ENCODE measurements at regions not wholly inside any gene's neighbourhood (a gene's known extent, or its start where the extent isn't known, plus 50 kb on each side); places are given as distances from the start of the nearest gene placed in this dataset.

GRCh38 chr13:103625194-103625593 is 559.0 kb upstream of the SLC10A2 start:
- Histone ChIP-seq H3K9me3 (ENCODE audit: low read length) (no peaks in the 10 kb centered on the region), H4K20me1 (ENCODE audit: insufficient read depth, low read length) (no peaks in the 10 kb centered on the region), H3K4me2 (ENCODE audit: low read length) (no peak overlapping the region), H3K9me2 (ENCODE audit: low read depth, low read length) (no peaks in the 10 kb centered on the region), H3K27ac (ENCODE audit: low read depth, low read length, poor library complexity, severe bottlenecking) (no peak overlapping the region), H3K36me3 (ENCODE audit: insufficient read depth, low read length) (no peaks in the 10 kb centered on the region), H3K4me3 (ENCODE audit: low read depth, low read length, poor library complexity, severe bottlenecking) (no peak overlapping the region), H2AFZ (ENCODE audit: low read length) (no peak overlapping the region), H3K79me2 (ENCODE audit: insufficient read depth, low read length) (no peaks in the 10 kb centered on the region), H3K27me3 (ENCODE audit: insufficient read depth, low read length) (no peaks in the 10 kb centered on the region), H3K9ac (ENCODE audit: low read length) (no peak overlapping the region), H3K4me1 (ENCODE audit: insufficient read depth, low read length, severe bottlenecking) (no peaks in the 10 kb centered on the region), H3F3A (ENCODE audit: insufficient read depth, low read length) (no peaks in the 10 kb centered on the region)
- TF ChIP-seq EZH2 (IDR thresholded peaks at IDR 0.05; ENCODE audit: borderline replicate concordance, low read length) (no peak), CTCF (IDR thresholded peaks at IDR 0.05; ENCODE audit: low read length) (no peak)

GRCh38 chr13:103618151-103618550 is 551.9 kb upstream of the SLC10A2 start:
- Histone ChIP-seq H3K9ac (ENCODE audit: low read length) (no peak overlapping the region), H3K36me3 (ENCODE audit: insufficient read depth, low read length) (no peaks in the 10 kb centered on the region), H3F3A (ENCODE audit: insufficient read depth, low read length) (no peaks in the 10 kb centered on the region), H2AFZ (ENCODE audit: low read length) (no peak overlapping the region), H3K9me2 (ENCODE audit: low read depth, low read length) (no peaks in the 10 kb centered on the region), H3K79me2 (ENCODE audit: insufficient read depth, low read length) (no peaks in the 10 kb centered on the region), H4K20me1 (ENCODE audit: insufficient read depth, low read length) (no peaks in the 10 kb centered on the region), H3K27ac (ENCODE audit: low read depth, low read length, poor library complexity, severe bottlenecking) (no peak overlapping the region), H3K4me1 (ENCODE audit: insufficient read depth, low read length, severe bottlenecking) (no peaks in the 10 kb centered on the region), H3K4me2 (ENCODE audit: low read length) (no peak overlapping the region), H3K4me3 (ENCODE audit: low read depth, low read length, poor library complexity, severe bottlenecking) (no peak overlapping the region), H3K27me3 (ENCODE audit: insufficient read depth, low read length) (no peaks in the 10 kb centered on the region), H3K9me3 (ENCODE audit: low read length) (no peaks in the 10 kb centered on the region)
- TF ChIP-seq EZH2 (IDR thresholded peaks at IDR 0.05; ENCODE audit: borderline replicate concordance, low read length) (no peak), CTCF (IDR thresholded peaks at IDR 0.05; ENCODE audit: low read length) (no peak)

- no peak overlapping the region for H3K4me2 ChIP-seq (ENCODE audit: low read length)
- no peak for TF ChIP-seq CTCF (IDR thresholded peaks at IDR 0.05; ENCODE audit: low read length)
- TF ChIP-seq EZH2 (IDR thresholded peaks at IDR 0.05; ENCODE audit: borderline replicate concordance, low read length), result no peak
- H4K20me1 ChIP-seq (ENCODE audit: insufficient read depth, low read length), result no peaks in the 10 kb centered on the region
- no peaks in the 10 kb centered on the region for H3K9me2 ChIP-seq (ENCODE audit: low read depth, low read length)
- no peak overlapping the region for H3K4me3 ChIP-seq (ENCODE audit: low read depth, low read length, poor library complexity, severe bottlenecking)
- no peak overlapping the region for H3K9ac ChIP-seq (ENCODE audit: low read length)
- H3K36me3 ChIP-seq (ENCODE audit: insufficient read depth, low read length), result no peaks in the 10 kb centered on the region
- H3K27me3 ChIP-seq (ENCODE audit: insufficient read depth, low read length), result no peaks in the 10 kb centered on the region
- no peaks in the 10 kb centered on the region for H3F3A ChIP-seq (ENCODE audit: insufficient read depth, low read length)
- no peak overlapping the region for H2AFZ ChIP-seq (ENCODE audit: low read length)
- no peaks in the 10 kb centered on the region for H3K79me2 ChIP-seq (ENCODE audit: insufficient read depth, low read length)
- H3K27ac ChIP-seq (ENCODE audit: low read depth, low read length, poor library complexity, severe bottlenecking), result no peak overlapping the region
- H3K4me1 ChIP-seq (ENCODE audit: insufficient read depth, low read length, severe bottlenecking), result no peaks in the 10 kb centered on the region
- H3K9me3 ChIP-seq (ENCODE audit: low read length), result no peaks in the 10 kb centered on the region
These were observed 549.6 kb upstream of the SLC10A2 start for GRCh38 chr13:103615771-103616170.
